ENCODE measurements at regions not wholly inside any gene's neighbourhood (a gene's known extent, or its start where the extent isn't known, plus 50 kb on each side); places are given as distances from the start of the nearest gene placed in this dataset.

DNA sequence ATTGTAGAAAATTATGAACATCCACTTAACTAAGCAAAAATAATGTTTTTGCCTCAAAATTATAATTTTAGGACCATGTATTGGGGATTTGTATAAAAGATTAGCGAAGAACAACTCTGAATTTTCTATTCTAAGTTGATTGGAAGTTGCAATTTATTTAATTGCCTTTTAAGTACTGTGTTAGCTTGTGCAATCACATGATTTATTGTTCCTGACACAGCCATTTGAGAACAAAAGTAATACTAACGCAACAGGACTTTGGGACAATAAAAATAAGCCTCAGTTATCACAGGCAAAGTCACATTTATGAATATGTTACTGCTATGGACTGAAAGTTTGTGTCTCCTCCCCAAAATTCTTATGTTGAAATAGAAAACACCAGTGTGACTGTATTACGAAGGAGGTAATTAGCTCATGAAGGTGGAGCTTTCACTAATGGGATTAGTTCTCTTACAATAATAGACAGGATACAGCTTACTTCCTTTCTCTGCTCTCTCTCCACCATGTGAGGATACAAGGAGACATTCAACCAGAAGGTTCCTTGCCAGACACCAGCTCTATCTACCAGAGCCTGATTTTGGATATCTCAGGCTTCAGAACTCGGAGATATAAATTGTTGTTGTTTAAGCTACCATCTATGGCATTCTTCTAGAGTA, 745.9 kb downstream of the ZBBX start:
- no peak for TF ChIP-seq POLR2AphosphoS5 (IDR thresholded peaks at IDR 0.05; ENCODE audit: low read depth, low read length)
- no peak for TF ChIP-seq SPI1 (IDR thresholded peaks at IDR 0.05; ENCODE audit: low read depth, low read length)
- no peak for TF ChIP-seq POLR2A (IDR thresholded peaks at IDR 0.05; ENCODE audit: low read depth, low read length)
- TF ChIP-seq POU2F2 (IDR thresholded peaks at IDR 0.05; ENCODE audit: low read depth, low read length): no peak
- no peak for TF ChIP-seq TAF1 (IDR thresholded peaks at IDR 0.05; ENCODE audit: low read depth, low read length)
- no peak for TF ChIP-seq PAX5 (IDR thresholded peaks at IDR 0.05; ENCODE audit: insufficient read depth, low read length, severe bottlenecking)
